Mononuclear cell (primary cell): ENCODE measurements at regions not wholly inside any gene's neighbourhood (a gene's known extent, or its start where the extent isn't known, plus 50 kb on each side); places are given as distances from the start of the nearest gene placed in this dataset.
"Not testable (repeated sequence)": the region's sequence is repeated elsewhere in the genome, so short reads cannot be mapped to it uniquely, and the experiment has no call there.

Experiments
- H3K27me3 ChIP-seq: 2 replicates; pipeline ENCODE4 v1.6.0; 2011; ENCODE audit warnings: low read length, control low read depth; ENCODE audit not compliant: insufficient read depth
- H3K4me1 ChIP-seq: 2 replicates; pipeline ENCODE4 v1.5.1; 2011; ENCODE audit warnings: mild to moderate bottlenecking, low read length, control low read depth; ENCODE audit not compliant: insufficient read depth
- H3K4me3 ChIP-seq: 2 replicates; pipeline ENCODE4 v1.5.1; 2011; ENCODE audit warnings: mild to moderate bottlenecking, low read length, moderate library complexity
- H3K9me3 ChIP-seq: 2 replicates; pipeline ENCODE4 v1.5.1; 2011; ENCODE audit warnings: low read depth, mild to moderate bottlenecking, control low read depth, low read length

GRCh38 chr20:25992146-25992545 lies 295.5 kb upstream of the ZNF337 start:
- Histone ChIP-seq H3K9me3 (no peaks in the 10 kb centered on the region), H3K4me1 (no peaks in the 10 kb centered on the region), H3K4me3 (no peak overlapping the region), H3K27me3 (no peaks in the 10 kb centered on the region)

- Histone ChIP-seq H3K4me1 (no peaks in the 10 kb centered on the region), H3K4me3 (no peak overlapping the region)
Observed at GRCh38 chr20:25991756-25992130, 295.1 kb upstream of the ZNF337 start.

DNA sequence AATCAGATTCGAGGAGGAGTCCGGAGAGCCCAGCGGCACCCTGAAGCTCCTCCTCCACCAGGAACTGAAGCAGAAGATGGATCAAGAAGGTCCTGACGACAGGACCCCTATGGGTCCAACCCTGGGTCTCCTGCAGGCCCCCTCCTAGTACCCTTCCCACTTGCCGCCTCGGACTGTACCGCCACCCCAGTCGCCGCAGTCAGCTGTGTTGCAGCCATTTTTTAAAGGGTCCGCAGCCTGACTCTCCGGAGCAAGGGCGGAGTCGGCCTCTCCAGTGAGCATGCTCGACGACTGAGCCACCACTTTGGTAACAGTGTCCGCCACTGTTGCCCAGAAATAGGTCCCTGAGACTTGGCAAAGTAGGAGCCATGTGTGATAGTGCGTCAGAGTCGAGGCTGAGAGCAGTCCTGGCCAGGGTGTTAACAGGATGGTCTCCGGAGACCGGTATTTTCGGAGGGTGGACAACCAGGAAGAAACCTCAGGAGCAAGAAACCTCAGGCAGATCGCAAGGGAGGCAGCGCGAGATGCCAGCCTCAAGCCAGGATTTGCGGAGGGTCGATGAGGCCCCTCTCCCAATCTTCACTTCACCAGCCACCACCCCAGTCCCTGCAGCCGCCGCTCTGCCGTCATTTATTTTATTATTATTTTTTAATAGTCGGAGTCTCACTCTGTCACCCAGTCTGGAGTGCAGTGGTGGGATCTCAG lies 294.6 kb upstream of the ZNF337 start:
- Histone ChIP-seq H3K4me1 (no peaks in the 10 kb centered on the region), H3K9me3 (no peaks in the 10 kb centered on the region), H3K4me3 (no peak overlapping the region), H3K27me3 (no peaks in the 10 kb centered on the region)

More at GRCh38 chr20:25991756-25992130, 295.1 kb upstream of the ZNF337 start:
- Histone ChIP-seq H3K9me3 (no peaks in the 10 kb centered on the region), H3K27me3 (no peaks in the 10 kb centered on the region)

DNA sequence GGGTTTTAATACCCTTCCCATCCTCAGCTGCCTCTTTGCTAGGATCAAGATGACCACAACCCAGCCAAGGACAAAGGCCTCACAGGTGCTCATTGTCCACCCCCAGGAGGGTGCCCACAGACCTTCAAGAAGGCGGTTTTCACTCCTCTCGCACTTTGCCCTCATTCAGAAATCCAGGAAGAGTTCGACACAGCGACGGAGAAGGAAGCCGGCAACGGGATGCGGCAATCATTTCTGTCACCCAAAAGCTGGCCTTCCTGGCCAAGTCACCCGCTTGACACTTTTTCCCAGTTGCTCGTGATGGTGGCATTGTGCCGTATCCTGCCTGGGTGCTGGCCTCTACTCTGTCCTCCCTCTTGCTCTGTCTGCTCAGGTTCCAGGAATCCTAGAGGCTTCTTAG lies 293.0 kb upstream of the ZNF337 start:
- H3K27me3 ChIP-seq, H3K9me3 ChIP-seq, H3K4me3 ChIP-seq, H3K4me1 ChIP-seq: not testable (repeated sequence)

DNA sequence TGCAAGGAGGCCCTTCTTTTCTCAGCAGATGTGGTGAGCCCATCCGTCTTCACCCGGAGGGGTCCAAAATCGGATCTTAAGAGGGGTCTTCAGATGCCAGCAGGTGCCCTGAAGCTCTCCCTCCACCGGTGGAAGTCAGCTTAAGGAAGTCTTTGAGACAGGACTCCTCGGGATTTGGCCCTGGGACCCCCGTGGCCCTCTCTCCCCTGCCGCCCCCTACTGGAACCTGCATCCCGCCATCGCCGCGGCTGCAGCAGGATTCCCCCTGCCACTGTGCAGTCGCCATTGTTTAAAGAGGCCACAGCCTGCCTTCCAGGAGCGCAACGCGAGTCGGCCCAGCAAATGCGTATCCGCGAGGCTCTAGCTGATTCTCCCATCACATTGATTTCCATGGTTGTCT lies 292.5 kb upstream of the ZNF337 start:
- H3K9me3 ChIP-seq: no peaks in the 10 kb centered on the region
- H3K27me3 ChIP-seq: no peaks in the 10 kb centered on the region
- H3K4me3 ChIP-seq: no peak overlapping the region
- no peaks in the 10 kb centered on the region for H3K4me1 ChIP-seq

DNA sequence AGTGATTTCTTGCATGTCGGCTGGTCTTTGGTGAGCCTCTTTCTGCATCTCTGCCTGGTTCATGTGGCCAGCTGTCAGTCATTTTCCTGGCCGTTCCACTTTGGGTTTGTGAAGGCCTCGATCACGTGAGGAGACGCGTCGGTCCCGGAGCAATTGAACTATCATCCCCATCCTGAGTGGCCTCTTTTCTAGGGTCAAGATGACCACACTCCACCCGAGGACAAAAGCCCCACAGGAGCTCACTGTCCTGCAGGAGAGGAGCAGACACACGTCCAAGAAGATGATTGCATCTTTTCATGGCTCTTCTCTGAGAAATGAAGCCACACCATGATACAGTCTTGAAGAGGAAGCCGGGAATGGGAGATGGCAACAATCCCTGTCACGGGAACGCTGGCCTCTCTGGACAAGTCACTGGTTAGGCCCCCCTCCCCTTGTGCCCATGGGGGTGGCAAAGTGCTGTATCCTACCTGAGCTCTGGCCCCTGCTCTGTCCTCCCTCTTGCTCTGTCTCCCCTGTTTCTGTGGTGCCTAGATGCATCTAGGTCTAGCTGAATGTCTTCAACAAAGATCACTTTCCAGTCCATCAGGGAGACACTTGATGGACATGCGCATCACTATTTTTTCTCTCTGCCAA lies 291.4 kb upstream of the ZNF337 start:
- H3K4me3 ChIP-seq, H3K27me3 ChIP-seq, H3K9me3 ChIP-seq: not testable (repeated sequence)

DNA sequence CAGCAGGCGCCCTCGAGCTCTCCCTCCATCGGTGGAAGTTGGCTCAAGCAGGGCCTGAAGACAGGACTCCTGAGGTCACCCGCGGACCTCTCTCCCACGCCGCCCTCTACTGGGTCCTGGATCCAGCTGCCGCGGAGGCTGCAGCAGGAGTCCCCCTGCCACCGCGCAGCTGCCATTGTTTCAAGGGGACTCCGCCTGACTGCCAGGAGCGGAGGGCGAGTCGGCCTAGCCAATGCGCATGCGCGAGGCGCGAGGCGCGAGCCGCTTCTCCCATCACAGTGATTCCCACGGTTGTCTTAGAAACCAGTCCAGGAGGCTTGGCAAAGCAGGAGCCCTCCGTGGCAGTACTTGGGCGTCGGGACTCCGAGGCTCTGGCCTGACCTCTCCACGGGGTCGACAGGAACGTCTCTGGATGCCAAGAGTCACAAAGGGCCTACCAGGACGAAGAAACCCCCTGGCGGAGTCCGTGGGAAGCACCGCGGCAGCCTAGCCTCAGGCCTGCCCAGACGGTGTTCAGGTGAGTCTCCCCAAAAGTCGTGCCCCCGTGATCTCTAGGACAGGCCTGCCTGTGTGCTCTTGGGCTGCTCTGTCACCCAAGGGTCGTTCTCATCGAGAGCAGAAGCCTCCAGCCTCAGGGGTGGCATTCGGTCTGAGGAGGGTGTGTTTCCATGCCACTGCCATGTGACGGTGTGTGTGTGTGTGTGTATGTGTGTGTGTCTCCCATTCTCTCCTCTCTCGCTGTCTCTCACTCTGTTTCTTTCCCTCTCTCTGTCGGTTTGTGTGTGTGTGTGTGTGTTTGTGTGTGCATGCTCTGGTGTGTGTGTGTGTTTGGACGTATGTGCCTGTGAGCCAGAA lies 290.6 kb upstream of the ZNF337 start:
- Histone ChIP-seq H3K9me3 (no peaks in the 10 kb centered on the region), H3K4me3 (peak overlapping the region; percentile 15), H3K4me1 (no peaks in the 10 kb centered on the region), H3K27me3 (no peaks in the 10 kb centered on the region)

More for the DNA sequence above, 291.4 kb upstream of the ZNF337 start:
- H3K4me1 ChIP-seq: not testable (repeated sequence)

- Histone ChIP-seq H3K4me3 (no peak overlapping the region), H3K4me1 (no peaks in the 10 kb centered on the region), H3K9me3 (no peaks in the 10 kb centered on the region), H3K27me3 (no peaks in the 10 kb centered on the region)
Observed at GRCh38 chr20:25985597-25985996, 288.9 kb upstream of the ZNF337 start.

DNA sequence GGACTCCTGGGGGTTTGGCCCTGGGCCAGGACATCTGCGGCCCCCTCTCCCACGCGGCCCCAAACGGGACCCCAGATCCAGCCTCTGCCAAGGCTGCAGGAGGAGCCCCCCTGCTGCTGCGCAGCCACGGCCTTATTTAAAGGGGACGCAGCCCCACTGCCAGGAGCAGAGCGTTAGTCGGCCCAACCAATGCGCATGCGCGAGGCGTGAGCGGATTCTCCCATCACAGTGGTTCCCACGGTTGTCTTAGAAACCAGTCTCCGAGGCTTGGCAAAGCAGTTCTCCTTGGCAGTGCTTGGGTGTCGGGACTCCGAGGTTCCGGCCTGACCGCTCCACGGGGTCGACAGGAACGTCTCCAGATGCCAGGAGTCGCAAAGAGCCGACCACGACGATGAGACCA lies 288.3 kb upstream of the ZNF337 start:
- no peaks in the 10 kb centered on the region for H3K9me3 ChIP-seq
- no peak overlapping the region for H3K4me3 ChIP-seq
- no peaks in the 10 kb centered on the region for H3K27me3 ChIP-seq
- no peaks in the 10 kb centered on the region for H3K4me1 ChIP-seq

DNA sequence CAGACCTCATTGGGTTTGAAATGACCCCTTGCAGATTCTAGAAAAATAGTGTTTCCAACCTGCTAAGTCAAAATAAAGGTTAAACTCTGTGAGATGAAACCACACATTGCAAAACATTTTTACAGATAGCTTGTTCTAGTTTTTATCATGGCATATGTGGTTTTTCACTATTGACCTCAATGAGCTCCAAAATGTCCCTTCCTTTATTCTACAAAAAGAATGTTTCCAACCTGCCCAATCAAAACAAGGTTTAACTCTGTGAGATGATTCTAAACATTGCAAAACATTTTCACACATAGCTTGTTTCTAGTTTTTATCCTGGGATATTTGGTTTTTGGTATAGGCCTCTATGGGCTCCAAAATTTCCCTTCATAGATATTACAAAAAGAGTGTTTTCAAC lies 286.0 kb upstream of the ZNF337 start:
- H3K27me3 ChIP-seq, H3K9me3 ChIP-seq, H3K4me3 ChIP-seq, H3K4me1 ChIP-seq: not testable (repeated sequence)

DNA sequence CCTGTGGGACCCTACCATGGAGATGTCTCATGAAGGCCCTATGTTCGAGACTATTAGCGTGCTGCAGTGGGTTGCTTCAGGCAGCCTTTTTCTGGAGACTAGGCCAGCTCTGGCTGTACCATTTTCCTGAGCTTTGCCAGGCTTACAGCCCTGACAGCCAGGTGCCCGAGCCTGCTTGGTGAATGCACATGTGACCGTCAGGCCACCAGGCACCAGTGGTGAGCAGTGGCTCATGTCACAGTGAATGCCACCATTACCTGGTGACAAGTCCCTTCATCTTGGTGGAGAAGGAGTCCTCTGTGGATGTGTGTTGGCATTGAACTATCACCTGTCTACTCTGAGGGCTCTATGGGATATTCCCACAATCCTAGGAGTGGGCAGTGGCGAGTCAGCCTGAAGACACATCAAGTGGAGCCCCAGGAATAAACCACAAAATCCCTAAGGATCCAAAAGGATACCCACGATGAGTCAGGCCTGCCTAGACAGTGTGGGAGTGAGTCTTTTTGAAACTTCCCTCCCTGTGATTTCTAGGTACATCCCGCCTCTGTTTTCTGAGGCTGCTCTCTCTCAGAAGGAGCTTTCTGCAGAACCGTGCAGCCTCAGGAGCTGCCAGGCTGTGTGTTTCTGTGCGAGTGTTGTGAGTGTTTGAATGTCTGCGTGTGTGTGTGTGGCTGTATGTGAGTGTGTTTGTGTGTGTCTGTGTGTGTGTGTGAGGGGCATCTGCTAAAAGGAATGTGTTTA lies 282.0 kb upstream of the ZNF337 start:
- not testable (repeated sequence) for H3K4me1 ChIP-seq, H3K27me3 ChIP-seq, H3K9me3 ChIP-seq, H3K4me3 ChIP-seq

- not testable (repeated sequence) for H3K9me3 ChIP-seq
Observed at GRCh38 chr20:25975816-25976215, 279.2 kb upstream of the ZNF337 start.

GRCh38 chr20:25965203-25965602 lies 268.6 kb upstream of the ZNF337 start:
- not testable (repeated sequence) for H3K9me3 ChIP-seq, H3K27me3 ChIP-seq, H3K4me3 ChIP-seq, H3K4me1 ChIP-seq

More at GRCh38 chr20:25975816-25976215, 279.2 kb upstream of the ZNF337 start:
- not testable (repeated sequence) for H3K4me1 ChIP-seq, H3K27me3 ChIP-seq, H3K4me3 ChIP-seq

DNA sequence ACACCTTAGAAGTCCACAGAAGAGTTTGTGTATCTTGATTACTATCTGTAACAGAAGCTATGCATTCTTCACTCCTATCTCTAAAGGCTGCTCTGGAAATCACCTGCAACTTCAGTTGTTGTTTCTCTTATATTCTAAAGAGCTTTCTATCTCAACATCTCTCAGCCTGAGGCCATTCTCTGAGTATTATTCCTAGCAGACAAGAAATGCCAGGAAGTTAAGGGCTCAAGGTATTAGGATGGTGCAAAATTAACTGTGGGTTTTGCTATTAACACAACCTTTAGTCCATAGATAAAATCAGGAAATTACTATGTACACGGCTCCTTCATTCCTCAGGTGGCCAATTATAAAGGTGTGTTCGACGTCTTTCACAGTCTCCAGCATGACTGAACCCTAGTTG lies 257.2 kb upstream of the ZNF337 start:
- not testable (repeated sequence) for H3K4me1 ChIP-seq, H3K4me3 ChIP-seq, H3K27me3 ChIP-seq, H3K9me3 ChIP-seq

DNA sequence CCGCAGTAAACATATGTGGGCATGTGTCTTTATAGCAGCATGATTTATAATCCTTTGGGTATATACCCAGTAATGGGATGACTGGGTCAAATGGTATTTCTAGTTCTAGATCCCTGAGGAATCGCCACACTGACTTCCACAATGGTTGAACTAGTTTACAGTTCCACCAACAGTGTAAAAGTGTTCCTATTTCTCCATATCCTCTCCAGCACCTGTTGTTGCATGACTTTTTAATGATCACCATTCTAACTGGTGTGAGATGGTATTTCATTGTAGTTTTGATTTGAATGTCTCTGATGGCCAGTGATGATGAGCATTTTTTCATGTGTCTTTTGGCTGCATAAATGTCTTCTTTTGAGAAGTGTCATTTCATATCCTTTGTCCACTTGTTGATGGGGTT lies 238.6 kb upstream of the ZNF337 start:
- not testable (repeated sequence) for H3K9me3 ChIP-seq, H3K4me3 ChIP-seq, H3K27me3 ChIP-seq, H3K4me1 ChIP-seq
